Neural progenitor cell (in vitro differentiated cells): ENCODE measurements at regions not wholly inside any gene's neighbourhood (a gene's known extent, or its start where the extent isn't known, plus 50 kb on each side); places are given as distances from the start of the nearest gene placed in this dataset.

Experiments used
- CTCF ChIP-seq: fragments of 200-600 bp; sonication (generic); IDR thresholded peaks from 2 replicates; pipeline ENCODE4 v1.5.1; 2017; ENCODE audit warnings: antibody characterized with exemption, mild to moderate bottlenecking
- EZH2 ChIP-seq: fragments of 200-600 bp; sonication (generic); IDR thresholded peaks from 2 replicates; pipeline ENCODE4 v1.6.1; 2017; ENCODE audit warnings: antibody characterized with exemption, mild to moderate bottlenecking, moderate library complexity
- EZH2phosphoT487 ChIP-seq: fragments of 200-600 bp; sonication (generic); IDR thresholded peaks from 2 replicates; pipeline ENCODE4 v1.6.1; 2017; ENCODE audit warnings: antibody characterized with exemption

GRCh38 chr2:107235491-107236254, 349.7 kb upstream of the ST6GAL2 start:
- TF ChIP-seq CTCF (no peak), EZH2 (no peak), EZH2phosphoT487 (no peak)
